ENCODE measurements at regions not wholly inside any gene's neighbourhood (a gene's known extent, or its start where the extent isn't known, plus 50 kb on each side); places are given as distances from the start of the nearest gene placed in this dataset.

DNA sequence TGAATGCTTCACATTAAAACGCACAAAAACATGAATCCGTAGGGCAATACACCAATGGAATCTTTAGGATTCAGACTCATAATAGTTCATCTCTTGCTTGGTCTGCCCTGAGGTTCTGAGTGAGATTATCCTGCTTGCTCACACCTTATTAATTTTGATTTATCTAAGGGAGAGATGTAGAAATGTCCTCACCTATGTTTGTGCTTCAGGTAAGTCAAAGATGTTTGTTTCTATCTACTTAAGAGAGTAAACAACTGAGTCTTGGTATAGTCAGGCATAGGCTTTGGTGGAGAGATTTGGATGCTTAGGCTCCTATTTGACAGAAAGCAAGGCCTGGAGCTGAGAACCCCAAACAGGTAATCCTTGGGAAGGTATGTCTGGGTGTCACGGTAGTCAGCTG lies 231.0 kb upstream of the TNP1 start:
- TF ChIP-seq, protein P1, sequence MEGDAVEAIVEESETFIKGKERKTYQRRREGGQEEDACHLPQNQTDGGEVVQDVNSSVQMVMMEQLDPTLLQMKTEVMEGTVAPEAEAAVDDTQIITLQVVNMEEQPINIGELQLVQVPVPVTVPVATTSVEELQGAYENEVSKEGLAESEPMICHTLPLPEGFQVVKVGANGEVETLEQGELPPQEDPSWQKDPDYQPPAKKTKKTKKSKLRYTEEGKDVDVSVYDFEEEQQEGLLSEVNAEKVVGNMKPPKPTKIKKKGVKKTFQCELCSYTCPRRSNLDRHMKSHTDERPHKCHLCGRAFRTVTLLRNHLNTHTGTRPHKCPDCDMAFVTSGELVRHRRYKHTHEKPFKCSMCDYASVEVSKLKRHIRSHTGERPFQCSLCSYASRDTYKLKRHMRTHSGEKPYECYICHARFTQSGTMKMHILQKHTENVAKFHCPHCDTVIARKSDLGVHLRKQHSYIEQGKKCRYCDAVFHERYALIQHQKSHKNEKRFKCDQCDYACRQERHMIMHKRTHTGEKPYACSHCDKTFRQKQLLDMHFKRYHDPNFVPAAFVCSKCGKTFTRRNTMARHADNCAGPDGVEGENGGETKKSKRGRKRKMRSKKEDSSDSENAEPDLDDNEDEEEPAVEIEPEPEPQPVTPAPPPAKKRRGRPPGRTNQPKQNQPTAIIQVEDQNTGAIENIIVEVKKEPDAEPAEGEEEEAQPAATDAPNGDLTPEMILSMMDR (conservative IDR thresholded peaks at IDR 0.05; ENCODE audit: low read depth, low read length), result no peak
- no peak for TF ChIP-seq EZH2 (IDR thresholded peaks at IDR 0.05; ENCODE audit: borderline replicate concordance, low read depth, low read length, poor library complexity, severe bottlenecking)
